GM12878 (cell line): ENCODE measurements at regions not wholly inside any gene's neighbourhood (a gene's known extent, or its start where the extent isn't known, plus 50 kb on each side); places are given as distances from the start of the nearest gene placed in this dataset.

Experiments used
- ETV6 ChIP-seq, 2 experiments: fragments of 450-650 bp in 1 of 2; IDR thresholded peaks in 1 of 2; conservative IDR thresholded peaks in 1 of 2; 2 replicates each; pipeline ENCODE4 v1.6.1; 2014; ENCODE audit warnings: antibody characterized with exemption in 1 of 2, borderline replicate concordance in 1 of 2, low read depth in 1 of 2, mild to moderate bottlenecking in 1 of 2, moderate library complexity in 1 of 2
- POLR2AphosphoS5 ChIP-seq: IDR thresholded peaks from 2 replicates; pipeline ENCODE4 v1.6.1; 2011; ENCODE audit warnings: mild to moderate bottlenecking, low read length, inconsistent platforms

DNA sequence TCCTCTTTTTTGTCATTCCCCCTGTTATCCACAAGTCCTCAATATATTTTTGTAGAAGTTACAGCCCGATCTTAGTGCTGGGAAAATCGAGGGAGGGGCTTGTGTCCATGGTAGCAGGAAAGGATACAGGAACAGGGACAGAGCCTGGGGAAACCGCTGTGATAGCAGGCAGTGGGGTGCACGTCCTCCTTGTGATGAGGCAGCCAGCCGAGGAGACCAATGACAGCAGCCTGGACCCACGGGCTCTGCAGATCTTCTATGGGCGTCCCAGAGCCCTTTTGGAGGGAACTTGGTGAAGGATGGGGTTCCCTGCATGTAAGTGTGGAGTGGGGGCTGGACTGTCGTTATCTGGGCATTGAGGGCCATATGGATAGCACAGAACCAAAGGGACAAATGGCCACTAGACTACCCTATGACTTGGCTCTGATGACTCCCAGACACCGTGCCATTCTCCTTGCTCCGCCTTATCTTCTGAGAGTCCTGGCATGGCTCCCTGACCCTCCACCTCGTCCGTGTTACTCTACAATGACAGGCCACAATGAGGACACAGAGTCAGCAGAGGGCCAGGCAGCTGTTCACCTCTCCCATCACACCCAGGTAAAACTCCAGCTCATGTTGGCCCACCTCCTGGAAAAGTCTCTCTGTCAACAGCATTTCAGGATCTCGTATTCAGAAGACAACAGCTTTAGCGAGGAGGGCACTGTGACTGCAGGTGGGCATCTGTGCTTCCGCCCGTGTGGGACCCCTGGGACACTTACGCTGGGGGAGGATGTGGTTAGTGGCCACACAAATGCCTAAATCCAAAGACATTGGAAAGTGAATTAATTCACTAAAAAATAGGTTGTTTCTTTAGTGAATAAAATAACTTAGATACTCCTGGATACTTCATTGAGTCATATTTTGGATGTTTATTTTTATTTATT, 100.1 kb downstream of the VAPA start:
- no peak for TF ChIP-seq ETV6 (conservative IDR thresholded peaks at IDR 0.05 in 1 of 2, IDR thresholded peaks at IDR 0.05 in 1 of 2; ENCODE audit: borderline replicate concordance in 1 of 2, low read depth in 1 of 2)
- no peak for TF ChIP-seq POLR2AphosphoS5
